ENCODE measurements at regions not wholly inside any gene's neighbourhood (a gene's known extent, or its start where the extent isn't known, plus 50 kb on each side); places are given as distances from the start of the nearest gene placed in this dataset.
A peak's percentile ranks its signal among the peaks of the same experiment; 100 is the strongest.

DNA sequence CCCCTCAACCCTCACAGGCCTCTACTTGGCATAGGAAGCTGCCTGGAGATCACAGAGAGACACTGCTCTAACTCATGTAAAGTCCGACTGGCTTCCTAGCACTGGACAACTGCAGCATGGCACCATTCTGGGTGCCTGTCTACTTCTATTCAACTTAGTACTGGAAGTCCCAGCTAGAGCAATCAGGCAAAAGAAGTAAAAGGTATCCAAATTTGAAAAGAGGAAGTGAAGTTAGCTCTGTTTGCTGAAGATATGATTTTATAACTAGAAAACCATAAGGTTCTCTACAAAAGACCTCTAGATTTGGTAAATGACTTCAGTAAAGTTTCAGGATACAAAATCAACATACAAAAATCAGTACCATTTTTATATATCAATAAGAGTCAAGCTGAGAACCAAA is 1017.6 kb downstream of the PCDH9 start:
- no peaks in the 10 kb centered on the region for H3K9me3 ChIP-seq (ENCODE audit: low read depth)
- DNase-seq (ENCODE audit: low read depth in 1 of 2, low spot score in 1 of 2) = no peak
- no peaks in the 10 kb centered on the region for H3K27me3 ChIP-seq
- H3K4me1 ChIP-seq (ENCODE audit: low read depth) = no peaks in the 10 kb centered on the region
- H3K27ac ChIP-seq = no peak overlapping the region
- H3K4me3 ChIP-seq = no peak overlapping the region
- no peaks in the 10 kb centered on the region for H3K36me3 ChIP-seq
- TF ChIP-seq CTCF (IDR thresholded peaks at IDR 0.05; ENCODE audit: low read depth, low read length) = no peak

- DNase-seq (ENCODE audit: low read depth in 1 of 2, low spot score in 1 of 2) = peak in 1 of 2 donors; percentile 90
- Histone ChIP-seq H3K36me3 (no peaks in the 10 kb centered on the region), H3K4me1 (ENCODE audit: low read depth) (no peaks in the 10 kb centered on the region), H3K4me3 (no peak overlapping the region), H3K9me3 (ENCODE audit: low read depth) (no peaks in the 10 kb centered on the region), H3K27me3 (no peaks in the 10 kb centered on the region), H3K27ac (no peak overlapping the region)
- TF ChIP-seq CTCF (IDR thresholded peaks at IDR 0.05; ENCODE audit: low read depth, low read length) = no peak
Observed at GRCh38 chr13:66210677-66211076, 1019.5 kb downstream of the PCDH9 start.

DNA sequence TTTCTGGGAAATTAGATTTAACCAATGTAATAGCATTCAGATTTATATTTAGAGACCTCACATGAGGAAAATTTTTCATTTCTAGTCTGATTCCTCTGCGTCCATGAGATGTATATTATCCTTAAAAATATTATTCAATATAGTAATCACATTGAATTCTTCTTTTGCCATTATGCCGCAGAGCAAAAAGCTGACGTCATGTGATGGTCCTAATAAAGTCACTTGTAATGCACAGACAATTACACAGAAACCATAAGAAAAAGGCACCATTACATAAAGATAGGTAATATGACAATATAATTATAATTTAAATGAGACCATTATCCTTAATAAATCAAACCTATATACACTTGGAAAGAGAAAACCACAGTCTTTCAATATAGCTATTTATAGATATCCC is 1021.5 kb downstream of the PCDH9 start:
- Histone ChIP-seq H3K27ac (no peak overlapping the region), H3K36me3 (no peaks in the 10 kb centered on the region), H3K27me3 (no peaks in the 10 kb centered on the region), H3K4me1 (ENCODE audit: low read depth) (no peaks in the 10 kb centered on the region), H3K4me3 (no peak overlapping the region), H3K9me3 (ENCODE audit: low read depth) (no peaks in the 10 kb centered on the region)
- TF ChIP-seq CTCF (IDR thresholded peaks at IDR 0.05; ENCODE audit: low read depth, low read length) = no peak
- no peak for DNase-seq (ENCODE audit: low read depth in 1 of 2, low spot score in 1 of 2)

- Histone ChIP-seq H3K27me3 (no peaks in the 10 kb centered on the region), H3K36me3 (no peaks in the 10 kb centered on the region), H3K4me1 (ENCODE audit: low read depth) (no peaks in the 10 kb centered on the region), H3K27ac (no peak overlapping the region), H3K9me3 (ENCODE audit: low read depth) (no peaks in the 10 kb centered on the region), H3K4me3 (no peak overlapping the region)
- DNase-seq (ENCODE audit: low read depth in 1 of 2, low spot score in 1 of 2) = no peak
- no peak for TF ChIP-seq CTCF (IDR thresholded peaks at IDR 0.05; ENCODE audit: low read depth, low read length)
Observed at GRCh38 chr13:66207610-66208009, 1022.5 kb downstream of the PCDH9 start.

DNA sequence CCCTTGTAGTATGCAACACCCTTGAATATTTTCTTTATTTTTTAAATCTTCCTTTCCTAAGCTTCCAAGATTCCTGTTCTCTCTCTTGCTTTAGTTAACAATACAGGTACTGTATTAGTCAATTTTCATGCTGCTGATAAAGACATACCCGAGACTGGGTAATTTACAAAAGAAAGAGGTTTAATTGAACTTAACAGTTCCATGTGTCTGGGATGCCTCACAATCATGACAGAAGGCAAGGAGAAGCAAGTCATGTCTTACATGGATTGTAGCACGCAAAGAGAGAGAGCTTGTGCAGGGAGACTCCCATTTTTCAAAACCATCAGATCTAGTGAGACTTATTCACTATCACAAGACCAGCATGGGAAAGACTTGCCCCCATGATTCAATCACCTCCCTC is 1024.3 kb downstream of the PCDH9 start:
- no peaks in the 10 kb centered on the region for H3K9me3 ChIP-seq (ENCODE audit: low read depth)
- H3K36me3 ChIP-seq = no peaks in the 10 kb centered on the region
- H3K4me1 ChIP-seq (ENCODE audit: low read depth) = no peaks in the 10 kb centered on the region
- H3K4me3 ChIP-seq = no peak overlapping the region
- TF ChIP-seq CTCF (IDR thresholded peaks at IDR 0.05; ENCODE audit: low read depth, low read length) = no peak
- no peaks in the 10 kb centered on the region for H3K27me3 ChIP-seq
- H3K27ac ChIP-seq = no peak overlapping the region
- no peak for DNase-seq (ENCODE audit: low read depth in 1 of 2, low spot score in 1 of 2)

DNA sequence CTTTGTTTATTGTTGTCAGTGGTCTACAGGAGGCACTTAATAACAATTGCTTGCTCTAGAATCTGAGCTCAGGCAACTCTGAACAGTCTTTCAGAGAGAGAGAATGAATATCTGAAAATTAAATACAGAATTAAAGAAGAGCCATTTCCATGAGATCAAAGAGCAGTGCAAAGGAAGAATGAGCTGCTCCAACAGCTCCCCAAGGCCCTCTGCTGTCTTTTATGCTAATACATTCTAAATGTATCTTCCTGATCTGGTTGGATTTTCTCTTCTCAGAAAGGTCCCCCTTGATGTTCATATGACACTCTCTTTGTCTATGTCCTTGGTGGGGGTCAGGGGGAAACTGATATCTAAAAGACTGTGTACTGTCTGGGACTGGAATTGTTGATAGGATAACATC is 1029.6 kb downstream of the PCDH9 start:
- Histone ChIP-seq H3K27ac (no peak overlapping the region), H3K4me1 (ENCODE audit: low read depth) (no peaks in the 10 kb centered on the region), H3K4me3 (no peak overlapping the region), H3K27me3 (no peaks in the 10 kb centered on the region), H3K9me3 (ENCODE audit: low read depth) (no peaks in the 10 kb centered on the region), H3K36me3 (no peaks in the 10 kb centered on the region)
- TF ChIP-seq CTCF (IDR thresholded peaks at IDR 0.05; ENCODE audit: low read depth, low read length) = no peak
- peak in 1 of 2 donors; percentile 18 for DNase-seq (ENCODE audit: low read depth in 1 of 2, low spot score in 1 of 2)
